OCI-LY1 (cell line): ENCODE measurements at regions not wholly inside any gene's neighbourhood (a gene's known extent, or its start where the extent isn't known, plus 50 kb on each side); places are given as distances from the start of the nearest gene placed in this dataset.

ENCODE experiments used
- H2AFZ ChIP-seq: fragments of 200-600 bp; sonication (generic), shearing (Covaris generic); 2 replicates; pipeline ENCODE4 v1.6.0; 2014; ENCODE audit warnings: antibody characterized with exemption, mild to moderate bottlenecking, low read length
- H3F3A ChIP-seq: fragments of 200-600 bp; sonication (generic), shearing (Covaris generic); 2 replicates; pipeline ENCODE4 v1.6.0; 2014; ENCODE audit warnings: mild to moderate bottlenecking, antibody characterized with exemption, low read length, moderate library complexity; ENCODE audit not compliant: insufficient read depth
- H3K27ac ChIP-seq: fragments of 200-600 bp; sonication (generic); 2 replicates; pipeline ENCODE4 v1.5.1; 2014; ENCODE audit warnings: low read length, mixed run types, mild to moderate bottlenecking, low read depth; ENCODE audit not compliant: poor library complexity, severe bottlenecking
- H3K27me3 ChIP-seq: fragments of 200-600 bp; sonication (generic); 2 replicates; pipeline ENCODE4 v1.6.0; 2014; ENCODE audit warnings: antibody characterized with exemption, mild to moderate bottlenecking, low read length, moderate library complexity; ENCODE audit not compliant: insufficient read depth
- H3K36me3 ChIP-seq: fragments of 200-600 bp; sonication (generic); 2 replicates; pipeline ENCODE4 v1.6.1; 2014; ENCODE audit warnings: mild to moderate bottlenecking, antibody characterized with exemption, low read length, moderate library complexity, mixed read lengths; ENCODE audit not compliant: insufficient read depth
- H3K4me1 ChIP-seq: fragments of 200-600 bp; sonication (generic); 2 replicates; pipeline ENCODE4 v1.5.1; 2014; ENCODE audit warnings: mild to moderate bottlenecking, low read length, moderate library complexity; ENCODE audit not compliant: insufficient read depth, severe bottlenecking
- H3K4me2 ChIP-seq: fragments of 200-600 bp; sonication (generic), shearing (Covaris generic); 2 replicates; pipeline ENCODE4 v1.6.1; 2014; ENCODE audit warnings: low read length
- H3K4me3 ChIP-seq: fragments of 200-600 bp; sonication (generic); 2 replicates; pipeline ENCODE4 v1.5.1; 2014; ENCODE audit warnings: low read length, low read depth, mild to moderate bottlenecking, mixed read lengths; ENCODE audit not compliant: poor library complexity, severe bottlenecking
- H3K79me2 ChIP-seq: fragments of 200-600 bp; shearing (Covaris generic); 2 replicates; pipeline ENCODE4 v1.6.1; 2016; ENCODE audit warnings: mixed run types, low read length, mixed read lengths; ENCODE audit not compliant: insufficient read depth
- H3K9ac ChIP-seq: fragments of 200-600 bp; sonication (generic), shearing (Covaris generic); 2 replicates; pipeline ENCODE4 v1.6.1; 2014; ENCODE audit warnings: mild to moderate bottlenecking, low read length, mixed read lengths
- H3K9me2 ChIP-seq: fragments of 200-600 bp; sonication (generic), shearing (Covaris generic); 2 replicates; pipeline ENCODE4 v1.6.1; 2014; ENCODE audit warnings: low read depth, mild to moderate bottlenecking, low read length, mixed read lengths
- H3K9me3 ChIP-seq: fragments of 200-600 bp; shearing (Covaris generic); 2 replicates; pipeline ENCODE4 v1.6.1; 2014; ENCODE audit warnings: low read length, mixed read lengths
- H4K20me1 ChIP-seq: fragments of 200-600 bp; sonication (generic), shearing (Covaris generic); 2 replicates; pipeline ENCODE4 v1.6.0; 2016; ENCODE audit warnings: mild to moderate bottlenecking, low read length; ENCODE audit not compliant: insufficient read depth
- CTCF ChIP-seq: fragments of 200-600 bp; sonication (generic), shearing (Covaris generic); IDR thresholded peaks from 2 replicates; pipeline ENCODE4 v1.5.1; 2017; ENCODE audit warnings: mild to moderate bottlenecking, antibody characterized with exemption, low read length, moderate library complexity, mixed read lengths
- EZH2 ChIP-seq: fragments of 200-600 bp; sonication (generic), shearing (Covaris generic); IDR thresholded peaks from 2 replicates; pipeline ENCODE4 v1.8.0; 2017; ENCODE audit warnings: borderline replicate concordance, mixed run types, mild to moderate bottlenecking, antibody characterized with exemption, low read length, moderate library complexity, mixed read lengths

GRCh38 chr1:222329493-222330045 is 218.3 kb downstream of the HHIPL2 start:
- Histone ChIP-seq H2AFZ (no peak overlapping the region), H3K36me3 (no peaks in the 10 kb centered on the region), H3K4me2 (no peak overlapping the region)

GRCh38 chr1:222326710-222327036 is 221.2 kb downstream of the HHIPL2 start:
- H3K27me3 ChIP-seq = no peaks in the 10 kb centered on the region

More at GRCh38 chr1:222329493-222330045, 218.3 kb downstream of the HHIPL2 start:
- no peaks in the 10 kb centered on the region for H3K27me3 ChIP-seq
- H3K9me2 ChIP-seq = no peaks in the 10 kb centered on the region
- no peaks in the 10 kb centered on the region for H4K20me1 ChIP-seq
- H3K79me2 ChIP-seq = no peaks in the 10 kb centered on the region
- H3F3A ChIP-seq = no peaks in the 10 kb centered on the region
- H3K4me3 ChIP-seq = no peak overlapping the region
- H3K4me1 ChIP-seq = no peaks in the 10 kb centered on the region
- TF ChIP-seq CTCF (no peak), EZH2 (no peak)
- no peaks in the 10 kb centered on the region for H3K9me3 ChIP-seq
- no peak overlapping the region for H3K27ac ChIP-seq
- H3K9ac ChIP-seq = no peak overlapping the region

GRCh38 chr1:222326006-222326709 is 221.7 kb downstream of the HHIPL2 start:
- H3K36me3 ChIP-seq = no peaks in the 10 kb centered on the region
- no peaks in the 10 kb centered on the region for H3K9me3 ChIP-seq
- no peaks in the 10 kb centered on the region for H3F3A ChIP-seq
- H3K79me2 ChIP-seq = no peaks in the 10 kb centered on the region
- no peaks in the 10 kb centered on the region for H3K4me1 ChIP-seq
- H2AFZ ChIP-seq = no peak overlapping the region
- no peak overlapping the region for H3K9ac ChIP-seq
- H3K27ac ChIP-seq = no peak overlapping the region
- TF ChIP-seq EZH2 (no peak), CTCF (no peak)
- H3K9me2 ChIP-seq = no peaks in the 10 kb centered on the region
- H3K4me2 ChIP-seq = no peak overlapping the region
- H3K4me3 ChIP-seq = no peak overlapping the region
- no peaks in the 10 kb centered on the region for H3K27me3 ChIP-seq
- no peaks in the 10 kb centered on the region for H4K20me1 ChIP-seq

More at GRCh38 chr1:222326710-222327036, 221.2 kb downstream of the HHIPL2 start:
- no peak overlapping the region for H3K9ac ChIP-seq
- no peaks in the 10 kb centered on the region for H4K20me1 ChIP-seq
- H3K27ac ChIP-seq = no peak overlapping the region
- H3K4me2 ChIP-seq = no peak overlapping the region
- no peaks in the 10 kb centered on the region for H3K9me2 ChIP-seq
- no peaks in the 10 kb centered on the region for H3K36me3 ChIP-seq
- no peaks in the 10 kb centered on the region for H3K79me2 ChIP-seq
- H3K4me3 ChIP-seq = no peak overlapping the region
- no peak overlapping the region for H2AFZ ChIP-seq
- H3F3A ChIP-seq = no peaks in the 10 kb centered on the region
- H3K4me1 ChIP-seq = no peaks in the 10 kb centered on the region
- TF ChIP-seq EZH2 (no peak), CTCF (no peak)
- no peaks in the 10 kb centered on the region for H3K9me3 ChIP-seq
